HCT116 (cell line): ENCODE measurements at regions not wholly inside any gene's neighbourhood (a gene's known extent, or its start where the extent isn't known, plus 50 kb on each side); places are given as distances from the start of the nearest gene placed in this dataset.

Source experiments
- ATAC-seq: fragments of 200-7000 bp; cut with Tn5 transposase; 2 replicates; pipeline ENCODE4 v1.9.1; 2020; ENCODE audit warnings: mild to moderate bottlenecking, moderate library complexity
- BruUV-seq: library from RNA; stranded (reverse); fragments of 400-500 nt; replicated peaks from 2 replicates; lab custom pipeline; 2021; lab: Mats Ljungman, UMichigan
- CTCF ChIA-PET: fragments of 300-600 bp; sonication (Branson Sonifier 250); formaldehyde crosslinking; loops from one replicate; lab custom pipeline; 2021; ENCODE audit warnings: antibody characterized with exemption; lab: Charles Lee
- POLR2A ChIA-PET: fragments of 300-600, 350-600 bp; sonication (Branson Sonifier 250); formaldehyde crosslinking; loops from one replicate; lab custom pipeline; 2021; ENCODE audit warnings: antibody characterized with exemption; lab: Charles Lee
- RAD21 ChIA-PET, 2 experiments: fragments of 300-600 bp; sonication (Branson Sonifier 250); formaldehyde crosslinking; loops; one replicate each; lab custom pipeline; 2023; ENCODE audit warnings: low total read pairs in 2 of 2; ENCODE audit not compliant: uncharacterized antibody in 2 of 2, unreplicated experiment in 2 of 2, low non-redundant PET in 1 of 2; lab: Charles Lee
- DNase-seq: peaks from one replicate; pipeline ENCODE4 v3.0.0-alpha.2; 2010; ENCODE audit warnings: low read depth, low spot score
- H2AFZ ChIP-seq: fragments of 200-600 bp; shearing (Covaris generic), sonication (generic); 2 replicates; pipeline ENCODE4 v1.6.1; 2017; ENCODE audit warnings: low read depth, mixed run types, mixed read lengths, antibody characterized with exemption, low read length; ENCODE audit not compliant: poor library complexity, severe bottlenecking
- H3K27ac ChIP-seq: 2 replicates; pipeline ENCODE4 v1.5.1; 2012; ENCODE audit warnings: low read depth, low read length
- H3K27me3 ChIP-seq: fragments of 200-600 bp; sonication (generic); 2 replicates; pipeline ENCODE4 v1.6.1; 2016; ENCODE audit warnings: mixed run types, low read length, mixed read lengths; ENCODE audit not compliant: insufficient read depth
- H3K36me3 ChIP-seq, 2 experiments: fragments of 200-500 bp in 1 of 2; fragments of 200-600 bp in 1 of 2; sonication (Bioruptor generic) in 1 of 2; sonication (generic) in 1 of 2; 2 replicates each; pipeline versions ENCODE4 v1.5.1 to v1.6.1; 2014 to 2016; ENCODE audit warnings: low read length in 2 of 2, inconsistent platforms in 1 of 2, mixed read lengths in 1 of 2, mixed run types in 1 of 2; ENCODE audit not compliant: insufficient read depth in 2 of 2, control insufficient read depth in 1 of 2
- H3K4me1 ChIP-seq, 2 experiments: fragments of 200-600 bp in 1 of 2; sonication (generic) in 1 of 2; 2 replicates each; pipeline versions ENCODE4 v1.5.1 to v1.6.1; 2012 to 2017; ENCODE audit warnings: low read length in 2 of 2, inconsistent platforms in 1 of 2, mild to moderate bottlenecking in 1 of 2, mixed read lengths in 1 of 2, mixed run types in 1 of 2, moderate library complexity in 1 of 2; ENCODE audit not compliant: insufficient read depth in 2 of 2, control insufficient read depth in 1 of 2
- H3K4me2 ChIP-seq: fragments of 200-600 bp; sonication (generic); 2 replicates; pipeline ENCODE4 v1.6.1; 2017; ENCODE audit warnings: mixed run types, low read length, mixed read lengths
- H3K4me3 ChIP-seq, 2 experiments: fragments of 200-600 bp in 1 of 2; sonication (generic) in 1 of 2; replicated peaks in 1 of 2; 2 replicates each; pipeline ENCODE4 v1.5.1; 2011 to 2016; ENCODE audit warnings: low read length in 2 of 2, control low read depth in 1 of 2, low read depth in 1 of 2, mild to moderate bottlenecking in 1 of 2, mixed read lengths in 1 of 2, mixed run types in 1 of 2
- H3K79me2 ChIP-seq: fragments of 200-600 bp; sonication (generic); 2 replicates; pipeline ENCODE4 v1.6.1; 2017; ENCODE audit warnings: mild to moderate bottlenecking, mixed run types, low read length, moderate library complexity, mixed read lengths; ENCODE audit not compliant: insufficient read depth
- H3K9ac ChIP-seq: fragments of 200-600 bp; sonication (generic); 2 replicates; pipeline ENCODE4 v1.6.1; 2016; ENCODE audit warnings: low read length, mixed read lengths
- H3K9me2 ChIP-seq: fragments of 200-600 bp; sonication (generic), shearing (Covaris generic); 2 replicates; pipeline ENCODE4 v1.6.1; 2017; ENCODE audit warnings: mixed run types, mild to moderate bottlenecking, moderate library complexity; ENCODE audit not compliant: insufficient read depth
- H3K9me3 ChIP-seq, 2 experiments: fragments of 200-500 bp in 1 of 2; fragments of 200-600 bp in 1 of 2; sonication (Bioruptor generic) in 1 of 2; sonication (generic) in 1 of 2; 2 replicates each; pipeline ENCODE4 v1.6.1; 2014 to 2017; ENCODE audit warnings: low read length in 2 of 2, mixed read lengths in 2 of 2, inconsistent platforms in 1 of 2, low read depth in 1 of 2, mild to moderate bottlenecking in 1 of 2, mixed run types in 1 of 2, moderate library complexity in 1 of 2; ENCODE audit not compliant: control insufficient read depth in 1 of 2, insufficient read depth in 1 of 2
- H4K20me1 ChIP-seq: fragments of 200-600 bp; sonication (generic), shearing (Covaris generic); 2 replicates; pipeline ENCODE4 v1.6.1; 2017; ENCODE audit warnings: mixed run types, mild to moderate bottlenecking, moderate library complexity; ENCODE audit not compliant: insufficient read depth
- ATF3 ChIP-seq: IDR thresholded peaks from 2 replicates; pipeline ENCODE4 v1.6.1; 2012
- CTCF ChIP-seq, 3 experiments: fragments of 200-600 bp in 1 of 3; sonication (generic) in 1 of 3; IDR thresholded peaks in 2 of 3; conservative IDR thresholded peaks in 1 of 3; 2 replicates each; pipeline ENCODE4 v1.5.1; 2012 to 2017; ENCODE audit warnings: low read depth in 2 of 3, low read length in 2 of 3, antibody characterized with exemption in 1 of 3, borderline replicate concordance in 1 of 3, control low read depth in 1 of 3, mild to moderate bottlenecking in 1 of 3, mixed read lengths in 1 of 3, mixed run types in 1 of 3, moderate library complexity in 1 of 3; ENCODE audit not compliant: insufficient read depth in 1 of 3
- EGR1 ChIP-seq: IDR thresholded peaks from 2 replicates; pipeline ENCODE4 v1.6.1; 2012; ENCODE audit warnings: low read depth
- EZH2 ChIP-seq: fragments of 200-600 bp; sonication (generic); IDR thresholded peaks from 2 replicates; pipeline ENCODE4 v1.6.1; 2017; ENCODE audit warnings: antibody characterized with exemption, mixed run types
- EZH2phosphoT487 ChIP-seq: fragments of 200-600 bp; IDR thresholded peaks from 2 replicates; pipeline ENCODE4 v1.6.1; 2018; ENCODE audit warnings: antibody characterized with exemption, borderline replicate concordance
- MAX ChIP-seq: IDR thresholded peaks from 2 replicates; pipeline ENCODE4 v1.6.1; 2012
- POLR2AphosphoS5 ChIP-seq: IDR thresholded peaks from 2 replicates; pipeline ENCODE4 v1.6.1; 2011; ENCODE audit warnings: mild to moderate bottlenecking, low read depth, low read length, moderate library complexity
- RAD21 ChIP-seq: IDR thresholded peaks from 2 replicates; pipeline ENCODE4 v1.6.1; 2012; ENCODE audit warnings: low read depth, mild to moderate bottlenecking
- REST ChIP-seq: IDR thresholded peaks from 2 replicates; pipeline ENCODE4 v1.6.1; 2012; ENCODE audit warnings: low read depth
- SIN3A ChIP-seq: IDR thresholded peaks from 2 replicates; pipeline ENCODE4 v1.6.1; 2012; ENCODE audit warnings: low read depth
- SP1 ChIP-seq: IDR thresholded peaks from 2 replicates; pipeline ENCODE4 v1.6.1; 2012; ENCODE audit warnings: low read depth
- ZFX ChIP-seq: fragments of 450-650 bp; IDR thresholded peaks from 2 replicates; pipeline ENCODE4 v1.6.1; 2017
- ZNF274 ChIP-seq: fragments of 200-500 bp; sonication (Bioruptor generic); IDR thresholded peaks from 2 replicates; pipeline ENCODE4 v1.6.1; 2014; ENCODE audit warnings: mild to moderate bottlenecking, low read depth, low read length, inconsistent platforms
- intact Hi-C: fragments of 100-400 bp; cut with micrococcal nuclease; formaldehyde crosslinking; loops from 2 replicates; pipeline ENCODE4 v1.10.0; 2022

- Histone ChIP-seq H3K4me2 (no peak overlapping the region), H3K36me3 (no peaks in the 10 kb centered on the region), H4K20me1 (no peaks in the 10 kb centered on the region), H3K79me2 (no peaks in the 10 kb centered on the region)
- ATAC-seq, result no peak
- POLR2A ChIA-PET, result no interaction called here
- TF ChIP-seq POLR2AphosphoS5 (no peak), EZH2phosphoT487 (no peak), ZNF274 (no peak), CTCF (IDR thresholded peaks at IDR 0.05 in 2 of 3, conservative IDR thresholded peaks at IDR 0.05 in 1 of 3; ENCODE audit: borderline replicate concordance in 1 of 3, insufficient read depth in 1 of 3, low read depth in 2 of 3, low read length in 2 of 3) (no peak), ATF3 (no peak), EGR1 (no peak), EZH2 (no peak), RAD21 (no peak), REST (no peak), MAX (no peak), ZFX (no peak), SP1 (no peak), SIN3A (no peak)
- TF ChIP-seq, all 23 proteins: peak for 0
- ChIA-PET CTCF (no interaction called here), RAD21 (no interaction called here)
- Histone ChIP-seq H3K9me2 (no peaks in the 10 kb centered on the region), H3K9me3 (no peaks in the 10 kb centered on the region), H3K27me3 (peaks cover 11% of the 10 kb centered on the region; the same call in 1 of the 2 replicates), H3K4me3 (no peak overlapping the region), H3K4me1 (peaks cover 0 to 4% of the 10 kb centered on the region in 2 experiments; a peak in 1 of 4 replicates), H3K9ac (no peak overlapping the region), H2AFZ (no peak overlapping the region), H3K27ac (no peak overlapping the region)
- intact Hi-C loops, result no loop called here
- BruUV-seq, result no TSS peak
- DNase-seq, result no peak
Measured at GRCh38 chr2:176991411-176991810, 221.2 kb upstream of the HNRNPA3 start.
